AG04450 (cell line): ENCODE measurements at regions not wholly inside any gene's neighbourhood (a gene's known extent, or its start where the extent isn't known, plus 50 kb on each side); places are given as distances from the start of the nearest gene placed in this dataset.
A peak's percentile ranks its signal among the peaks of the same experiment; 100 is the strongest.

Experiments
- CTCF ChIA-PET: fragments of 300-600, 350-600 bp; formaldehyde crosslinking; extraction: SDS; loops from one replicate; lab custom pipeline; 2022; ENCODE audit warnings: antibody characterized with exemption, inconsistent platforms; lab: Charles Lee
- POLR2A ChIA-PET: fragments of 350-600 bp; formaldehyde crosslinking; extraction: SDS; loops from one replicate; lab custom pipeline; 2021; ENCODE audit warnings: antibody characterized with exemption, inconsistent platforms; lab: Yijun Ruan, JAX
- DNase-seq: peaks from one replicate; pipeline ENCODE4 v3.0.0-alpha.2; 2011; ENCODE audit warnings: low read depth, low spot score
- H3K27ac ChIP-seq: one replicate; pipeline ENCODE4 v1.5.1; 2012; ENCODE audit warnings: low read depth, low read length, control low read depth
- H3K27me3 ChIP-seq: one replicate; pipeline ENCODE4 v1.6.0; 2012; ENCODE audit warnings: low read length; ENCODE audit not compliant: control insufficient read depth, insufficient read depth
- H3K4me3 ChIP-seq: 2 replicates; pipeline ENCODE4 v1.5.1; 2011; ENCODE audit warnings: mild to moderate bottlenecking, low read depth, low read length, control low read depth
- H3K9me3 ChIP-seq: 2 replicates; pipeline ENCODE4 v1.5.1; 2012; ENCODE audit warnings: low read length; ENCODE audit not compliant: control insufficient read depth, insufficient read depth
- CTCF ChIP-seq: IDR thresholded peaks from 2 replicates; pipeline ENCODE4 v1.5.1; 2011; ENCODE audit warnings: low read depth, low read length, control low read depth, inconsistent platforms

GRCh38 chr16:65752522-65752844 is 614.0 kb upstream of the CDH5 start:
- H3K9me3 ChIP-seq: no peaks in the 10 kb centered on the region
- ChIA-PET CTCF (no interaction called here), POLR2A (no interaction called here)
- no peak for DNase-seq
- no peak for TF ChIP-seq CTCF
- no peak overlapping the region for H3K27ac ChIP-seq
- no peak overlapping the region for H3K4me3 ChIP-seq
- peaks cover 29% of the 10 kb centered on the region for H3K27me3 ChIP-seq

- POLR2A ChIA-PET: no interaction called here
- no peaks in the 10 kb centered on the region for H3K9me3 ChIP-seq
- no peak for TF ChIP-seq CTCF
- H3K27me3 ChIP-seq: peaks cover 25% of the 10 kb centered on the region
- H3K27ac ChIP-seq: no peak overlapping the region
- CTCF ChIA-PET: no interaction called here
- H3K4me3 ChIP-seq: no peak overlapping the region
- DNase-seq: no peak
Measured at GRCh38 chr16:65751622-65752521, 614.6 kb upstream of the CDH5 start.

- TF ChIP-seq CTCF: no peak
- H3K27me3 ChIP-seq: peaks cover 22% of the 10 kb centered on the region
- POLR2A ChIA-PET: no interaction called here
- CTCF ChIA-PET: no interaction called here
- H3K4me3 ChIP-seq: no peak overlapping the region
- H3K9me3 ChIP-seq: no peaks in the 10 kb centered on the region
- DNase-seq: no peak
- no peak overlapping the region for H3K27ac ChIP-seq
Measured at GRCh38 chr16:65749506-65749905, 617.0 kb upstream of the CDH5 start.

GRCh38 chr16:65746941-65747340 is 619.5 kb upstream of the CDH5 start:
- Histone ChIP-seq H3K9me3 (no peaks in the 10 kb centered on the region), H3K4me3 (no peak overlapping the region), H3K27ac (no peak overlapping the region), H3K27me3 (peaks cover 16% of the 10 kb centered on the region)
- no peak for TF ChIP-seq CTCF
- POLR2A ChIA-PET: no interaction called here
- CTCF ChIA-PET: interaction anchor here (1.2 kb wide), 1 partner anchor 610 kb away, joined by 3 read pairs; no protein-coding TSS in a partner anchor
- no peak for DNase-seq

GRCh38 chr16:65745201-65745708 is 621.2 kb upstream of the CDH5 start:
- Histone ChIP-seq H3K9me3 (no peaks in the 10 kb centered on the region), H3K4me3 (no peak overlapping the region), H3K27ac (peak overlapping the region; percentile 2), H3K27me3 (peaks cover 9% of the 10 kb centered on the region)
- no peak for TF ChIP-seq CTCF
- no peak for DNase-seq
- ChIA-PET CTCF (no interaction called here), POLR2A (no interaction called here)
